ENCODE measurements at regions not wholly inside any gene's neighbourhood (a gene's known extent, or its start where the extent isn't known, plus 50 kb on each side); places are given as distances from the start of the nearest gene placed in this dataset.

DNA sequence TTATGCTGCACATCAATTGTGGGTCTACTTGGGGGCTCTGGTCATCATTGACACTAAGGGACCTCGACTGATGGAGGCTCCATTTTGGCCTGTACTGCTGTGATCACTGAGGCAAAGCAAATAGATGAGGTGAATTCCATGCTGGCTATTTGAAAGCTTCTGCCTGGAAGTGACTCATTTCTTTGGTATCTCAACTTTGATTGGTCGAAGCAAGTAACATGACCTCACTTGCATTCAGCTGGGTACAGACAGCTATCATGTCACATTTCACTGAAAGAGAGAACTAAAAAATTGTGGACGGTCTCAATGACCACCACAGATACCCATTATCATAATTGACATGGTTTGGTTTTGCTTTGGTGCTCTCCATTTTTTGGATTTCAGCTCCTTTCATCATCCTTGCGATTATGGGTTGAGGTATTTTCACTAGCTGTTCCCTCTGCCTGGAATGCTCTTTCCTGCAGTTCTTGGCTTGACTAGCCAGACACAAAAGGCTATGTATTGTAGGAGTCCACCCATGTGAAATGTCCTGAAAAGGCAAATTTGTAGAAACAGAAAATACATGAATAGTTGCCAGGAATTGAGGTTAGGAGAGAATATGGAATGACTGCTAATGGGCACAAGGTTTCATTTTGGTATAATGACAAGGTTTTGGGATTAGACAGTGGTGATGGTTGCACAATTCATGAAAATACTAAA is 369.2 kb upstream of the LCORL start:
- TF ChIP-seq EP300 (IDR thresholded peaks at IDR 0.05) (no peak), POLR2A (IDR thresholded peaks at IDR 0.05) (no peak), CTCF (IDR thresholded peaks at IDR 0.05) (no peak), POLR2AphosphoS5 (IDR thresholded peaks at IDR 0.05) (no peak)
- Histone ChIP-seq H3K27me3 (no peaks in the 10 kb centered on the region), H3K4me3 (no peak overlapping the region), H3K36me3 (no peaks in the 10 kb centered on the region), H3K4me1 (no peaks in the 10 kb centered on the region), H3K27ac (no peak overlapping the region), H3K9me3 (no peaks in the 10 kb centered on the region)
- DNase-seq (no peak), ATAC-seq (ENCODE audit: low FRiP score in 2 of 2) (no peak)
- WGBS, 2 donors: 81 to 82% methylated on average over 4 of the region's 4 CpGs

GRCh38 chr4:18389115-18389514 is 367.6 kb upstream of the LCORL start:
- Histone ChIP-seq H3K4me3 (no peak overlapping the region), H3K27me3 (no peaks in the 10 kb centered on the region), H3K4me1 (no peaks in the 10 kb centered on the region), H3K9me3 (no peaks in the 10 kb centered on the region), H3K27ac (no peak overlapping the region), H3K36me3 (no peaks in the 10 kb centered on the region)
- no peak for TF ChIP-seq POLR2AphosphoS5 (IDR thresholded peaks at IDR 0.05)
- TF ChIP-seq POLR2A (IDR thresholded peaks at IDR 0.05): no peak
- no peak for TF ChIP-seq CTCF (IDR thresholded peaks at IDR 0.05)
- no peak for TF ChIP-seq EP300 (IDR thresholded peaks at IDR 0.05)
- no peak for DNase-seq
- 63 to 64% methylated on average over 2 of the region's 2 CpGs for WGBS, 2 donors
- no peak for ATAC-seq (ENCODE audit: low FRiP score in 2 of 2)

DNA sequence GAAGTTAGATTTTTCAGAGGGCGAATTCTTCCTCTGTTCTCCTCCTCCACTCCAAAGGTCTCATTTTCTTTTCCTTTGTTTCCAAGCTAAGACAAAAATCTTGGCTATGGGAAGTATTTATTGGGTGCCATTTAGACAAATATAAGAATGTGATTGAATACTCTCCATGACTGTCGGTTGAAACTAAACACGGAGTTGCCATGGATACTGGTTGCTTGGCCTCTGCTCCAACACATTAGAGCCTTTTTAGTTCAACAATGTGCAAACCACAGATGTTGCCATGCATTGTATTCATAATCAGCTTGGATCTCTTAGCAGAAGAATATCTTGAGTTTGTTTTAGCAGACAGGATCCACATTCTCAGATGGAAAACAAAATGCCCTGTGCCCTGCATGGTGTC is 366.5 kb upstream of the LCORL start:
- Histone ChIP-seq H3K36me3 (no peaks in the 10 kb centered on the region), H3K4me3 (no peak overlapping the region), H3K27me3 (no peaks in the 10 kb centered on the region), H3K9me3 (no peaks in the 10 kb centered on the region), H3K27ac (no peak overlapping the region), H3K4me1 (no peaks in the 10 kb centered on the region)
- ATAC-seq (ENCODE audit: low FRiP score in 2 of 2): no peak
- WGBS, 2 donors: 43 to 50% methylated on average over 3 of the region's 3 CpGs
- TF ChIP-seq EP300 (IDR thresholded peaks at IDR 0.05): no peak
- TF ChIP-seq POLR2AphosphoS5 (IDR thresholded peaks at IDR 0.05): no peak
- TF ChIP-seq POLR2A (IDR thresholded peaks at IDR 0.05): no peak
- no peak for TF ChIP-seq CTCF (IDR thresholded peaks at IDR 0.05)
- DNase-seq: no peak

- WGBS, 2 donors: 55 to 66% methylated on average over 1 of the region's 1 CpG
- no peak overlapping the region for H3K27ac ChIP-seq
Observed at GRCh38 chr4:18381186-18381585, 359.6 kb upstream of the LCORL start.

More at GRCh38 chr4:18381186-18381585, 359.6 kb upstream of the LCORL start:
- no peaks in the 10 kb centered on the region for H3K36me3 ChIP-seq
- no peaks in the 10 kb centered on the region for H3K9me3 ChIP-seq
- H3K27me3 ChIP-seq: no peaks in the 10 kb centered on the region
- H3K4me1 ChIP-seq: no peaks in the 10 kb centered on the region
- TF ChIP-seq EP300 (IDR thresholded peaks at IDR 0.05) (no peak), POLR2AphosphoS5 (IDR thresholded peaks at IDR 0.05) (no peak), CTCF (IDR thresholded peaks at IDR 0.05) (no peak), POLR2A (IDR thresholded peaks at IDR 0.05) (no peak)
- no peak for DNase-seq
- no peak for ATAC-seq (ENCODE audit: low FRiP score in 2 of 2)
- no peak overlapping the region for H3K4me3 ChIP-seq
